EL (cell line): ENCODE measurements at regions not wholly inside any gene's neighbourhood (a gene's known extent, or its start where the extent isn't known, plus 50 kb on each side); places are given as distances from the start of the nearest gene placed in this dataset.
"Not testable (repeated sequence)": the region's sequence is repeated elsewhere in the genome, so short reads cannot be mapped to it uniquely, and the experiment has no call there.

Experiments used
- DNase-seq: peaks from one replicate; pipeline ENCODE4 v3.0.0-alpha.2; 2016

GRCh38 chr20:47905628-47906347 is 120.5 kb upstream of the SULF2 start:
- DNase-seq: no peak

GRCh38 chr20:47903009-47903408 is 117.7 kb upstream of the SULF2 start:
- not testable (repeated sequence) for DNase-seq

- DNase-seq: not testable (repeated sequence)
Observed at GRCh38 chr20:47899313-47899712, 114.0 kb upstream of the SULF2 start.

DNA sequence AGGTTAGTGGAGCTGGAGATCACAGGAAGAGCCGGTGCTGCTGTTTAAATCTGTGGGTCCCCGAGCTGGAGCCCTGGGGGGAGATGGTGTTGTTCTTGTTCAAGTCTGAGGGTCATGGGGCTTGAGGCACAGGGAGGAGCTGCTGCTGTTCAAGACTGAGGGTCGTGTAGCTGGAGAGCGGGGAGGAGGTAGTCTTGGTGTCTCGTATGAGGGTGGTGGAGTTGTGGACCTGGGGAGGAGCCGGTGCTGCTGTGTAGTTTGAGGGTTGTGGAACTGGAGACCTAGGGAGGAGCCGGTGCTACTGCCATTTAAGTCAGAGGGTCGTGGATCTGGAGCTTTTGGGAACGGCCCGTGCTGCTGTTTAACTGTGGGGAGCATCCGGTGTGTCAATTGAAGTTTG is 112.2 kb upstream of the SULF2 start:
- DNase-seq: no peak

DNA sequence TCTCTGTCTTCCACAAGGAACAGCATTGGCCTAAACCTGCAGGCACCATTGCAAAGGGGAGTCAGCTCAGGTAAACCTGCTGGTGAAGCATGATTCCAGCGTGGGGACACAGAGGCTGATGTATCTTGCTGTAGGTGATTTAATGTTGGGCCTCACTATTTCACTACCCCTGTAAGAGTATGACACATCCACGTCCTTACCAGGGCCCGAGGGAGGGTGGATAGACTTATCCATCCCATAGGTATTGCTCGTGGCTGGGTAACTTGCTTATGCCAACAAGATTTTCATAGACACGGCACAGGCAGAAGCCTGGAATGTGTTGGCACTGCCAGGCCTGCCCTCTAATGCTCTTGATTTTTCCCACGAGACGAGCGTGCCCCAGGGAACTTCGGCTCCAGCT is 107.4 kb upstream of the SULF2 start:
- not testable (repeated sequence) for DNase-seq

- DNase-seq: not testable (repeated sequence)
Observed at GRCh38 chr20:47890708-47891107, 105.4 kb upstream of the SULF2 start.

DNA sequence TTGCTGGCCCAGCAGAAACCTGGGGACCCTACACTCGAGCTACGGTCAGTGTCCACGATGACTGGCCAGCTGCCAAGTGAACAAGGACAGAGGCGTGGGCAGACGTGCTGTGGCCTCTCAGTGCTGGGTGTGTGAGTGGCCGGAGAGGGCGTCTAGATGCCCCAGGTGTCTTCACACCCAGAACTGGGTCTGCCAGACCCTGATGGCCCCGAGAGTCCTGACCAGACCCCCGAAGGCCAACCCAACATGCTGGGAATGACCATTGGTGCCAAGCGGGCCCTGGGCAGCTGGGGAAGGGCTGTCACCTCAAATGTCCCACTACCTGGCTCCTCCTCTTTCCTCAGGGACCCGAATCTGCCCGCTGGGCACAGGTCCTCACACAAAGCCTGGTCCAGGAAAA is 104.5 kb upstream of the SULF2 start:
- DNase-seq: not testable (repeated sequence)

- DNase-seq: no peak
Observed at GRCh38 chr20:47888351-47888750, 103.1 kb upstream of the SULF2 start.

GRCh38 chr20:47887477-47888080 is 102.3 kb upstream of the SULF2 start:
- no peak for DNase-seq

GRCh38 chr20:47887064-47887463 is 101.8 kb upstream of the SULF2 start:
- no peak for DNase-seq

DNA sequence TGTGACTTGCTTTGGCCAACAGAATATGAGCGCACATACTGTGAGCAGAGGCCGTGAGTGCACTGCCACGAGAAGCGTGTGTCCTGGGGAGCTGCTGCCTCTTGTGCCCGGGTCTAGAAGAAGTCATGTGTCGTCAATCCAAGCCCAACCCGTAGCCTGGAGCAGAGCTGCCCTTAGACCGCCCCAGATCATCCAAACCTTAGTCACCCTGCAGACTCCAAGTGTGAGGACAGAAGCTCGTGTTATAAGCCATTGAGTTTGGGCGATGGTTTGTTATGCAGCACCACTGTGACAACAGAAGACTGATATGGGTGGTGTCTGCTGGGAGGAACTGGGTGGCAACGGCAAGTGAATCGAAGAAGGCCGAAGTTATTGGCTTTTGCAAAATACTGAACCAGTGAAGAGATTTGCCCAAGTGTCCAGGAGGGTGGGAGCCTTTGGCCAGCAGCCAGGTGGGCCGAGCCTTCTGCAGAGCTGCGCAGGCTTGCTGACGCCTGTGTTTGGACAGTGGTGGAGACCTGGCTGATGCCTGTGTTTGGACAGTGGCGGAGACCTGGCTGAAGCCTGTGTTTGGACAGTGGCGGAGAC is 101.3 kb upstream of the SULF2 start:
- DNase-seq: no peak

DNA sequence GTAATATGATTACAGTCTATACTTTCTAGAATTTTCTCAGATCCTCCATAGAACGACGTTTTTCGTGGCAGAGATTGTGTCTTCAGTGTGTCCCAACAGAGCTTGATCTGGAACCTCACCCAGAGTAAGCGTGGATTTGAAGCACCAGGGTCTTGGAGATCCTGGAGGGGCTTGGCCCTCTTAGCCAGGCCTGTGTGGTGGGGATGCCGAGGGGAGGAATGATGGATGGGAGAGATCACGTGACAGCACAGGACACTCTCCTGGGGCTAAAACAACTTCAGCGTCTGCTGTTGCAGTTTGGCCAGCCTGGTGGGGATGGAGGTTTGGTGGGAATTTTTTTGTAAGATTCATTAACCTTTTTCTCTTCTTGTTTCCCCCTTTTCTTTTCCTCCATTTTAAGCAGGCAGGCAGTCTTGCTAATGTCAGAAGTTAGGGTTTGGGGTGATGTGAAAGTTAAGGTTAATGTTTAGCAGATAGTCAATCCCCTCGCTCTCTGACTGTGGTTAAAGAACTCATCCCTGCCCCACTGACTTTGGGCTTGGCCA is 100.7 kb upstream of the SULF2 start:
- no peak for DNase-seq

DNA sequence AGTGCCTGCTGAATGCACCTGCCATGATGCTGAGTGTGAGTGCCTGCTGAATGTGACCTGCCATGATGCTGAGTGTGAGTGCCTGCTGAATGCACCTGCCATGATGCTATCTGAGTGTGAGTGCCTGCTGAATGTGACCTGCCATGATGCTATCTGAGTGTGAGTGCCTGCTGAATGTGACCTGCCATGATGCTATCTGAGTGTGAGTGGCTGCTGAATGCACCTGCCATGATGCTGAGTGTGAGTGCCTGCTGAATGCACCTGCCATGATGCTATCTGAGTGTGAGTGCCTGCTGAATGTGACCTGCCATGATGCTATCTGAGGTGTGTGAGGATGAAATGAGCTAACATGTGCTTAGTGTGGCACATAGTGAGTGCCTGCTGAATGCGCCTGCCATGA is 98.7 kb upstream of the SULF2 start:
- DNase-seq: not testable (repeated sequence)

GRCh38 chr20:47883186-47883585 is 97.9 kb upstream of the SULF2 start:
- DNase-seq: no peak

GRCh38 chr20:47879771-47880170 is 94.5 kb upstream of the SULF2 start:
- DNase-seq: no peak

DNA sequence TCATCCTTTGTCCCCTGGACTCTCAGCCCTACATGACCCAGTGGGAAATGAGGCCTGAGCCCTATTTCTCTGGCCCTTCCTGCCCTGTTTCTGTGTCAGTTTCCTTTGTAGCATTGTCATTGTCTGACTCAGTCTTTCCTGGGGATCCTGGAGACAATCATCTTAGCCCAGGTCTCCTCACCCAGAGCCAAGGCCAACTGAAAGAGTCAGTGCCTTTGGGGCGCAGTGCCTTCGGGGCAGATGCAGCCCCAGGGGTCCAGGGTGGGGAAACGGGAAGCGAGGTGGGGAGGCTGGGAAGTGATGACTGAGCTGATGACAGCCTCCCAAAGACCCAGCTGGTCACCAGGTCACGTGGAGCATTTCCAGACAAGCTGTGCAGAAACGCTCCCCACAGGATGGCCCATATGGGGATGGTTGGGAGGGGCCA is 93.3 kb upstream of the SULF2 start:
- DNase-seq: peak; percentile 65

- no peak for DNase-seq
Observed at GRCh38 chr20:47876311-47877088, 91.2 kb upstream of the SULF2 start.

GRCh38 chr20:47875297-47876025 is 90.2 kb upstream of the SULF2 start:
- peak; percentile 56 for DNase-seq

GRCh38 chr20:47872341-47872740 is 87.1 kb upstream of the SULF2 start:
- no peak for DNase-seq

DNA sequence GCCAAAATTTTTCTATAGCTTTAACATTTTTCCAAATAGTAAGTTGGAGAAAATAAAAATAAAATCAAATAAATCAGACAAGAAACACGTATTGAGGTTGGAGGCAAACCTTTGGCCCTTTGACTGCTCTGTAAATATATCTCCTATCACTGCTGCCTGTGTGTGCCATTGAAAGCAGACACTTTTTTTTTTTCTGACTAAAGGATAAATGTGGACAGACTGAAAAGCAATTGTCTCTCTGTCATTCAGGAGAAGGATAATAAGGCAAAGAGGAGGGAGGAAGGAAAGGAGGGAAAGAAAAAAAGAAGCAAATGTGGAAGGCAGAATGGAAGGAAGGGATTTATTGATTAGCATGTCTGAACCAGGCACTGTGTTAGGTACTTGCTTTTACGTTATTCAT is 85.2 kb upstream of the SULF2 start:
- DNase-seq: no peak

- no peak for DNase-seq
Observed at GRCh38 chr20:47868744-47869143, 83.5 kb upstream of the SULF2 start.

DNA sequence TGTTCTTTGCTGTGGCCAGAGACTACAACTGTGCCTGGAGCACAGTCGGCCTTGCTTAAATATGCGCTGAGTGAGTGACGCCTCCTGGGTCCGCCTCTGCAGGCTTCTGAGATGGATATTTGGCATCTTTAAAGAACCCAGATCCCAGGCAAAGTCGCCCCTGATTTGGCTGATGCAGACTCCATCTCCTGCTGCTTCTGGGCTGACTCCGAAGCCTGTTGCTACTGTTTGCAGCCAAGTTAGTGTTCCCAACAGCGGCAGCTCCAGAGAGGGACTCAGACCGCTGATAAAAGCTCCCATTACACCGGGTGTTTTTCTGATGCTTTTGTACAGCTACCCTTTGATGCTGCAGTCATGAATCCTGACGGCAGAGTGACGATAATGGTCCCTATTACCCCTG is 83.0 kb upstream of the SULF2 start:
- DNase-seq: no peak

DNA sequence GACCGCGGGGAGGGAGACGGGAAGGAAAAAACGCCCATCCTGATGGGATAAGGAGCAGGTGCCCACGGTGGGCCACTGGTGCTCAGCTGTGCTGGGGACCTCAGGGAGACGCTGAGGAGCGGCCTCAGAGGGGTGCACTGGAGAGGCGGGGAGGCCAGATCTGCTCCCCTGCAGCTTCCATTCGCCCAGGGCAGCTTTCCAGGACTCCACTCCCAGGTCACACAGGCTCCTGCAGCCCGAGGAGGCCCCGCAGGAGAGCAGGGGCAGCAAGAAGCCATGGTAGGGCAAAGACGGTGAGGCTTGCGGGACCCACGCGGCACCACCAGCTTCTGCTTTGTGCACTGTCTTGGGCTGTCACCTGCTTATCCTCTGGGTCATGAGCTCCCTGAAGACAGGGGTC is 82.5 kb upstream of the SULF2 start:
- no peak for DNase-seq
